ENCODE measurements at regions not wholly inside any gene's neighbourhood (a gene's known extent, or its start where the extent isn't known, plus 50 kb on each side); places are given as distances from the start of the nearest gene placed in this dataset.

- TF ChIP-seq YY1 (IDR thresholded peaks at IDR 0.05; ENCODE audit: insufficient read depth, insufficient read length) (no peak), SUZ12 (IDR thresholded peaks at IDR 0.05; ENCODE audit: extremely low read depth, insufficient read depth, insufficient read length) (no peak)
Measured at GRCh38 chr7:53340220-53340619, 304.8 kb downstream of the POM121L12 start.
